GM18870 (cell line): ENCODE measurements at regions not wholly inside any gene's neighbourhood (a gene's known extent, or its start where the extent isn't known, plus 50 kb on each side); places are given as distances from the start of the nearest gene placed in this dataset.

Experiments
- ATAC-seq: cut with Tn5 transposase; IDR thresholded peaks from one replicate; pipeline ENCODE4 v1.9.1; 2021; ENCODE audit warnings: moderate library complexity; ENCODE audit not compliant: unreplicated experiment

GRCh38 chr7:33700001-33700899 is 205.1 kb upstream of the BMPER start:
- no peak for ATAC-seq

- no peak for ATAC-seq
Observed at GRCh38 chr7:33701189-33701740, 204.1 kb upstream of the BMPER start.

- ATAC-seq = no peak
Observed at GRCh38 chr7:33701927-33702326, 203.4 kb upstream of the BMPER start.

- no peak for ATAC-seq
Observed at GRCh38 chr7:33702514-33703054, 202.8 kb upstream of the BMPER start.

GRCh38 chr7:33705333-33705833 is 200.0 kb upstream of the BMPER start:
- ATAC-seq = no peak

GRCh38 chr7:33706186-33706585 is 199.2 kb upstream of the BMPER start:
- no peak for ATAC-seq

GRCh38 chr7:33706771-33707200 is 198.6 kb upstream of the BMPER start:
- no peak for ATAC-seq

GRCh38 chr7:33707427-33707826 is 197.9 kb upstream of the BMPER start:
- ATAC-seq = no peak

- ATAC-seq = no peak
Observed at GRCh38 chr7:33710608-33711007, 194.7 kb upstream of the BMPER start.

GRCh38 chr7:33711231-33712019 is 193.9 kb upstream of the BMPER start:
- ATAC-seq = no peak

GRCh38 chr7:33712020-33712414 is 193.3 kb upstream of the BMPER start:
- ATAC-seq = no peak

- ATAC-seq = no peak
Observed at GRCh38 chr7:33714208-33714607, 191.1 kb upstream of the BMPER start.

- no peak for ATAC-seq
Observed at GRCh38 chr7:33716581-33717477, 188.5 kb upstream of the BMPER start.

GRCh38 chr7:33719059-33719581 is 186.2 kb upstream of the BMPER start:
- ATAC-seq = no peak

GRCh38 chr7:33720139-33720538 is 185.2 kb upstream of the BMPER start:
- ATAC-seq = no peak

- ATAC-seq = no peak
Observed at GRCh38 chr7:33720870-33721269, 184.5 kb upstream of the BMPER start.

GRCh38 chr7:33721895-33722294 is 183.4 kb upstream of the BMPER start:
- ATAC-seq = no peak

- ATAC-seq = no peak
Observed at GRCh38 chr7:33722383-33723101, 182.8 kb upstream of the BMPER start.

- no peak for ATAC-seq
Observed at GRCh38 chr7:33724201-33724600, 181.1 kb upstream of the BMPER start.
